ENCODE measurements at regions not wholly inside any gene's neighbourhood (a gene's known extent, or its start where the extent isn't known, plus 50 kb on each side); places are given as distances from the start of the nearest gene placed in this dataset.
A peak's percentile ranks its signal among the peaks of the same experiment; 100 is the strongest.

DNA sequence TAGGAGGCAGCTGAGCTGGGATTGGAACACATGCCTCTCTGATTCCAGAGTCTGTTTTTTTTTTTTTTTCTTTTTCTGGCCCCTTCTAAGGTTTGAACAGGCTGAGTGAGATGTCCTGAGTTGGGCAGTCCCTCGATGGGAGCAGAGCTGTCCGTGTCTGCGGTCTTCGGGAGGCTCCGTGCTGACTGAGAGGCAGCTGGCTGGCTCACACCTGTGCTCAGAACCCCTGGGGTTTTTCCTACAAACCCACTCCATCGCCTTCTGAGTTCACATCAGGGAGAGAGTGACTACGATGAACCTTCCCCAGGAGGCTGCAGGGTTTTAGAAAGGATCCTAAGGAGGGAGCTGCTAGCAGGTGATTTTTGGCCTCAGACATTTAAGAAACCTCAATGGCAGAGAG lies 92.5 kb downstream of the IRF8 start:
- no peak for DNase-seq

DNA sequence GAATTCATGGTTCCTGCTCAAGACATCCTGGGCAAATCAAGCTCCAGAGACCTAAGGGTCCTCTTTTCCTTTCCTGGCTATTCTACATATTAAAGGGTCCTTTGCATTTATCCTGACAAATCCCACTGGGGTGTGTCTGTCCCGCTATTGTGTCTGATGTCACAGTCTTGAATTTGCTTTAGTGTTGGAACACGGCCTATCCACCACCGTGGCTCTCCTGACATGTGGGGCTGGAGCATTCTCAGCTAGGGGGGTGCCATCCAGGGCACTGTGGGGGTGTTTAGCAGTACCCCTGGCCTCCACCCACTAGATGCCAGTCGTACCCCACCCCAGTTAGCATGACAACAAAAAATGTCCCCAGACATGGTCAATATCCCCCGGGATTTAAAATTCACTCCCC lies 92.9 kb downstream of the IRF8 start:
- DNase-seq = no peak

DNA sequence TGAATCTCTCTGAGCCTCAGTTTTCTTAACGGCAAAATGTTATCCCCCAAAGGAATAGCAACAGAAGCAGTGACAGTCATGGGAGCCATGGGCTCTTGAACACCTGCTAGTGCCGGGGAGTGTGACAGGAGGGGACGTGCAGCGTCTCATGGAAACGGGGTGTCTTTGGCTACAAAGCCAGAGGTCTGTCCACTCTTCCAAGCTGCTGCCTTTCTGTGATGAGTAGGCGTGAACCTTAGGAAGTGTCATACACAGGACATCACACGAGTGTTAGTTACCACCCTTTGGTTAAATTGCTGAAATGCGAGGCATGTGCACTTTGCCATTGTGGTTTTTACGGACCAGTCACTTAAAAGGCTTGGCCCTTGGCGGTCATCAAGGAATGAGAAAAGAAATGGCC lies 93.4 kb downstream of the IRF8 start:
- no peak for DNase-seq

DNA sequence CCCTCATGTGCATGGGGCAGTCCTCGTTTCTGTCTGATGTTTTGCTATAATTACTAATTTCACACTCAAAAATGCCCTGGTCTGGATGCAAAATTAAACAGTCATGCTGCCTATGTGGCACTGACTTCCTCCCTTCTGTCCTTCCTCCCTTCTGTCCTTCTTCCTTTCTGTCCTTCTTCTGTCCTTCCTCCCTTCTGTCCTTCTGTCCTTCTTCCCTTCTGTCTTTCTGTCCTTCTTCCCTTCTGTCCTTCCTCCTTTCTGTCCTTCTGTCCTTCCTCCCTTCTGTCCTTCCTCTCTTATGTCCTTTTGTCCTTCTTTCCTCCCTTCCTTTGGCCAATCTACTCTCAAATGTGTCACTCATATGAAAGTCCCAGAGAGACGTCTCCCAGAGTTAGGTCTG lies 93.8 kb downstream of the IRF8 start:
- no peak for DNase-seq

DNA sequence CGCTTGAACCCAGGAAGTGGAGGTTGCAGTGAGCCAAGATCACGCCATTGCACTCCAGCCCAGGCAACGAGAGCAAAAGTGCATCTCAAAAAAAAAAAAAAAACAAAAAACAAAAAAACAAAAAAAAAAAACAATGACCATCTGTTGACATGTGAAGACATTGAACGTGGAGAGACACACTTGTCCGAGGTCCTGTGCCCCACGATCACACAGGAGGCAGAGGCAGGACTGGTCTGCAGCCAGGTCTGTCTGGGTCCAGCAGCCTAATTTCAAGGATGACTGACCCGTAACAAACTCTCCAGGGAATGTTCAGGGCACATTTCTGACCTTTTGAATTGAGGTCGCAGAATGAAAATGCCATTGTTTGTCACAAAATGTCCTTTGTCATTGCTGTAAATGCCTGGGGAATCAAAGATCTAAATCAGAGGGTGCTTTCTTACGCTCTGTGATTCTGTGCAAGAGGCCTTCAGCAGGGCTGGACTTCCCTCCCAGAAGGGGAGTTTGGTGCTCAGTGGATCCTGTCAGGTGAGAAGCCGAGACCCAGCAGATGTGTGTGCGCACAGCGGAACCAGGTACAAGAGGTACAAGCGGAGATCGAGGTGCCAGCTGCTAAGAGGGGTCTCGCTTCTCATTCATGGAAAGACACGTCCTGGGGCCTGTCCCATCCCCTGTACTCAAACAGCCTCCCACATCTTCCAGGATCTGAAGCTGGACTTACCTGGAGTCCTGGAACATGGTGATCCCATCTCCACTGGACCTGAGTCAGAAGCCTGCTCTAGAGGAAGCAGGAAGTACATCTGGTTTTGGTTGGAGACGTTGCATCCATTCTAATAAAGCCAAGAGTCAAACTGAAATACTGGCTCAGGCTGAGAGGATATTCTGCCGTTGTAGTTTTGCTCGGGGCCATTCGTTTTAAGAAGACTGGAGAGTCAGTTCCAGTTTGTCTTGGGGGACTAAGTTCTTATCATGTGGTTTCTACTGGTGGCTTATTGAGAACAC lies 95.8 kb downstream of the IRF8 start:
- DNase-seq = no peak

DNA sequence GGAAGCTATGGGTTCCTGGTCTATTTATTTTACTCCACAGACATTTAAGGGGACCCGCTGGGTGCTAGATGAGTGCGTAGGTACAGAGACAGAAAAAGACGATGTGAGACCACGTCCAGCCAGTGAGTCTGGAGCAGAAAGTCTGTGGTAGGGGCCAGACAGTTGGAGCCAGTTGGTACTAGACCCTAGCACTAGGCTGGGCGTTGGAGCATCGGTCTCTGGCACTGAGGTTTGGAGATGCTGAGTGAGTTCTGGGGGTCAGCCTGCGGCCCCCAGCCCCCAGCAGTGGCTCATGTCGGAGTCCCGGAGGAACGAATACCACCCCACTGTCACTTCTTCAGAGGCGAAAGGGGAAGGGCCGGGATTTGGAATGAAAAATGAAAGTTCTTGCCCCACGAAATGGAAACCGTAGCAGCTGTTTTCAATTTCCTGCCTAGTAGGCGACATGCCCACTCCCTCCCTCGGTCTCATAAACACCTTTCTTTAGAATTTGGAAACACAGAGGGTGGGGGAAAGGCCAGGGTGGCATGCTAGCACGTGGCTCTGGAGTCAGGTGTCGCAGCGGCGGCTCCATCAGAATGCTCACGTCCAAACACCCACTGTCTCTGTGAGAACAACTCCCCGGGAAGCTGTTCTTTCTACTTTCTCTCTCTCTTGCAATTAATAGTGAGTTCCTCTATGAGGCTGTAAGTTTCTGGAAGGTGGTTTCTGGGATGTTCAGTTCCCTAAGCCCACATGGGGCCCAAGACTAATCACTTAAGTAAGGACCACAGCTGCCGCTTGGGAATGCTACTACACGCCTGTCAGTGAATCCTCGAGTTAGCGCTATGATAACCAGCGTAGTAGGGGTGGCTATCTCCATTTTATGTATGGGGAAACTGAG lies 96.8 kb downstream of the IRF8 start:
- no peak for DNase-seq

DNA sequence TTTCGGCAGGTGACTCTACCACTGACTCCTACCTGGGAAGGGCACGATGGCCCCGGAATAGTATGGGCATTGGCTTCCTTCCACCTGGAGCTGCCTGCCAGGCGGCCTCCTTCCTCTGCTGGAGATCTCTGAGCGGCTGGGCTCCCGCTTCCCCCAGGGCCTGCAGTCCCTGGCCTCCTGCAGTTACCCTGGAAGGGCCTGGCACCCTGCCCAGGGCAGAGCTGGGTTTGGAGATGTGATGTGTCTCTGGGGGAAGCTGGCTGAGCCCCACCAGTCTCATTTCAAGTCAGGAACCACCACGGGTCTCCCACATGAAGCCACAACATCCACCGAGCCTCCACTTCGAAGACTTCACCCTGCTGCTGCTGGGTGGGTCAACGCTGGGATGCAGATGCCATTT lies 97.9 kb downstream of the IRF8 start:
- DNase-seq = no peak

DNA sequence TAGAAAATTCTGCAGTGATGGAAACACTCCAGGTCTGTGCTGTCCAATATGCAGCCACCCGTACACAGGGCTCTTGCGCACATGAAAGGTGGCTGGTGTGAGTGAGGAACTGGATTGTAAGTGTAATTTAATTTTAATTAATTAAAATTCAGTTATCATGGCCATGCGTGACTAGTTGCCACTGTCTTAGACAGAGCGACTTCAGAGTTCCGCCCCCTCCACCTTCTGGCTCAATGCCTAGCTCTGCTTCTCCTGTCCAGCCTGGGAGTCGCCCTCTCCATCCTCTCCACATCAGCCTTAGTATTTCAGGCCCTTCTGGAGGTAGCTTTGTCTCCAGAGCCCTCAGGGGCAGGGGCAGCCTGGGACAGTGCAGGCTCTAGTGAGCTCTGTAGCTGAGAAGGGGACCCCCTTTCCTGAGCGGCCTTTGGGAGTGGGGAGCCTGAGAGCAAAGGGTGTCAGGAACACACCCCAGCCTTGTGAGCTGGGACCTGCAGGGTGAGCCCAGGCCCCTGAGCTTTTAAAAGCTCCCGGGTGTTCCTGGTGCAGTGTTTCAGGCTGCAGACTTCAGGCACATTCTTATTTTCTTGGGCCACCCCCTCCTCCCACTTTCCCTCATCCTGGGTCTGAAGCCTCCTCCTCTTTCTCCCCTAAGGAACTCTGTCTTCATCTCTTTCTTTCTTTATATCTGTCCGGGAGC lies 99.4 kb downstream of the IRF8 start:
- DNase-seq = no peak

DNA sequence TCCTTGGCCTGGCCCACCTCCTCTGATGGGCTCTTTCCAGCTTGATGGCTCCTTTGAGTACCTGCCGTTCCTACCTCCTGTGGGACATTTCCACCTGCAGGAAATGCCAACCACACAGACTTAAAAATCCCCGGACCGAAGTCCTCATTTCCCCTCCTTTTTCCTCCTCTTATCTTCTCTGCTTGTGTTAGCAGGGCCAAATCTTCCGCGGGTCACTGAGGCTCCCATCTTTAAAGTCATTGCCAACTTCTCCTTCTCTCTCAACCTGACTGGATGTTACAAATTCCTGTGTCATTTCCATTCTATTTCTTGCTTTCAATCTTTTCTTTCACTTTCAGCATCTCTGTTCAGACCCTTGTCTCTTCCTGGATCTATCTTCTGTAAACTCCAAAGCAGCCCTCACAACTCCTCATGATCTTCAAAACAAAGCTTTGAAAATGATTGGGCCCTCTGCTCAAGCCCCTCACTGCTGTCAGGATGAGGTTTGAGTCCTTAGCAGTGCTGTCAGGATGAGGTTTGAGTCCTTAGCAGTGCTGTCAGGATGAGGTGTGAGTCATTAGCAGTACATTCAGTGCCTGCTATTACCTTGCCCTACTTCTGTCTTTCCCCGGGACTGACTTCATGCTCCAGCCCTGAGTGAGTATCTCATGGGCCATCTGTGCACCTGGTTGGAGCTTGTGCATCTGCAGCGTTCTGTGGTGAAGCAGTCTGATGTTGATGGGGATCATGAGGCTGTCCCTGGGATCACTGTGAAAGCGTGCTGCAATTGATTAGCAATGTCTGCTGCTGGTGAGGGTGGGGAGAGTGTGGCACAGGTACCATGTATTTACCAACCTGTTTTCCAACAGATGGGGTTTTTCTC lies 100.1 kb downstream of the IRF8 start:
- DNase-seq = no peak

DNA sequence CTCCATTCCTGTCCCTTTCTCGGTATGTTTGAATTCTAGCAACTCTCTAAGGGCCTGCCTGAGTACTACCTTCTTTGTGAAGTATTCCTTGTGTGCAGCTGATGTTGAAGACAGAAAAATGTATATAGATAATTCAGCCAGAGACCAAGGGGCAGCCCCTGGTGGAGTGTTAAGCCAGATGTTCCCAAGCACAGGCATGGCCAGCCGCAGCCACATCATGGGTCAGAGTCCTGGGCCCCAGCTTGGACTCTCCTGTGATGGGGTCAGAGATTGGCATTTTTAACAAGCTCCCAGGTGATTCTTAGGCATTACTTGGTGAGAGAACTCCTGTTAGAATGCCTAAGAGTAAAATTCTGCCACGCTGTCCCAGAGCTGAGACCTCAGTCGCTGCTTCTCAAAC lies 100.8 kb downstream of the IRF8 start:
- DNase-seq = no peak

DNA sequence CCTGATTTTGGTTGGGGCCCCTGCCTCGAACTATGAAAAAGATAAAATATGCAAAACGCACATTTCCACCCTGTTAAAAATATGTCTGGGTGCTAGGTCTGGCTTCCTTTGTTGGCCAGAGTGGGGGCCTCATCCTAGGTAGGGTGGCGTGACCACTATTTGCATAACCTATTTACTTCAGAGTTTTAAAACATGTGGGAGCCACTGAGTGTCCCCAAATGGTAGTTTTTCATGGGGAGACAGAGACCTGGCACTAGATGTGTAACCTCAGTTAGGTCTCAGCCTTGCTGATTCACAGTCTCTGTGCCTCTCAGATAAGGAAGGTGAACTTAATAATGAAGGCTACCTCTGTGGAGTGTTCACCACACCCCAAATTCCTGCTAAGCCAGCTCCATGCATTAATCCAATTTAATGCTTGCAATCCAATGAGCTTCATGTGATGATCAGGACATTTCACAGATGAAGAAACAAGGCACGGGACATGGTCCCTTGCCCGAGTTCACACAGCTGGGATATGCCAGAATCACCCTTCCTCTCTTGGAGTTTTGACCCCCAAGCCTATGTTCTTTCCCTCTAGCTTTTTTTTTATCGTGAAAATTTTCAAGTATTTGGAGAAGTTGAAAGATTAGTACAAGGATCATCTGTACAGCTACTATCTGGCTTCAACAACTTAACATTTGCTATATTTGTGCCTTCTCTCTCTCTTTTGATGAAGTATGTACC lies 103.4 kb downstream of the IRF8 start:
- no peak for DNase-seq

DNA sequence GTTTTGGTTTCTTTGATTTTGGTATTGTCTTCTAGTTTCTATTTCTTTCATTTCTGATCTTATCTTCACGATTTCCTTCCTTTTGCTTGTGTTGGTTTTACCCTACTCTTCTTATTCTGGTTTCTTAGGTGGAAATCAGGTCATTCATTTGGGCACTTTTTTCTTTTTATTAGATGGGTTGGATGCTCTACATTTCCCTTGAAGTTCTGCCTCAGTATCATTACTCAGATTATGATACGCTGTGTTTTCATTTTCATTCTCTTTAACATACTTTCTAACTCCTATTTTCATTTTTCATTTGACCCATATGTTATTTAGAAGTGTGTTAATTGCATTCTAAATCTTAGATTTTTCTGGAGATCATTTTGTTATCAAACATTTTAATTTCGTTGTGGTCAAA lies 108.6 kb downstream of the IRF8 start:
- no peak for DNase-seq

DNA sequence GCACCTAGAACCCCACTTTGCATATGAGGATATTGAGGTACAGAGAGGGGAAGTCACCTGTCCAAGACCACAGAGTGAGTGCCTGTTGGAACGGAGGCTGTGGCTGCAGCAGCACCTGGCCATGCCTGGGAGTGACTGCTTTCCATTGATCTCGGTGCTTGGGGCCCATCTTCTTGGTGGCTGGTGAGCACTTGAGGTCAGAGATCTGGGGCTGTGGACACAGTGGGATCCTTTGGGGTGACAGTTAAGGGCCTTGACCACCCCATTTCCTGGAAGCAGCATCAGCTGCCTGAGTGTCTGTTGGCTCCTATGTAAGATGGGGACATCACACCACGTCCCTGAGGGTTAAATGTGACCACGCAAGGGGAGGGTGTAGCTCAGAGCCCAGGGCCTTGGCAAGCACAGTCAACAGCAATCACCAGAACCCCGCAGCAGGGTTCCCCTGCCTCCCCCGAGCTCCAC lies 111.7 kb downstream of the IRF8 start:
- DNase-seq = no peak

DNA sequence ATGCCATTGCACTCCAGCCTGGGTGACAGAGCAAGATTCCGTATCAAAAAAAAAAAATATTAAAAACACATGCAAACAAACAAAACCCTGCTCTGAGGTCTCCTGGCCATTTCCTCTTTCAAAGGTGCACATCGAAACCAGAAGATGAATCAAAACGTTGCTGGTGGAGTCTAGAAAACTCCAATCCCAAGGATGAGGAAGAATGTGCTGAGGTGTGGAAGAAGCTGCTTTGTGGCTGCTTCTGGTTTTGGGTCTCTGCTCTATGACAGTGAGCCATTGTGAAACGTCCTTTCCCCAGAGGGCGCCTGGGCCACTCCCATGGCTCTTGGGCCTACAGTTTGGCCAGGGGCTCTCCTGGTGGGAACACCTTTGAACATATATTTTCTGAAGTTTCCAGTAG lies 112.6 kb downstream of the IRF8 start:
- no peak for DNase-seq

DNA sequence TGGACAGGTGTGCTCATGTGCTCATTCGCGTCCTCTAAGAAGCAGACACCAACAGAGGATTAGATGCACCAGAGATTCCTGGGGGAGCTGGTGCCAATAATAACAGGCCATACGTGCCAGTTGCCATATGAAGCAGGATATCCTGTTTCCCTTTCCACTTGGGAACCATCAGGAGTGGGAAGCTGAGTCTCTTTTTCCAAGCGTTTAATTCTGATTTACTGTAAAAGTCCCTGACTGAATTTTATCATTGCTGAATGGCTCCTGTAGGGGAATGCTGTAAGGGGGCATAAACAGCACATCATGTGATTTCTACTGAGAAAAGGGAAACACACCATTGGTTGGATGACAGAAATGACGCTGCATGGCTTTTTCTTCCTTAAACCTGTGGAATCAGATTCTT lies 113.3 kb downstream of the IRF8 start:
- DNase-seq = no peak

DNA sequence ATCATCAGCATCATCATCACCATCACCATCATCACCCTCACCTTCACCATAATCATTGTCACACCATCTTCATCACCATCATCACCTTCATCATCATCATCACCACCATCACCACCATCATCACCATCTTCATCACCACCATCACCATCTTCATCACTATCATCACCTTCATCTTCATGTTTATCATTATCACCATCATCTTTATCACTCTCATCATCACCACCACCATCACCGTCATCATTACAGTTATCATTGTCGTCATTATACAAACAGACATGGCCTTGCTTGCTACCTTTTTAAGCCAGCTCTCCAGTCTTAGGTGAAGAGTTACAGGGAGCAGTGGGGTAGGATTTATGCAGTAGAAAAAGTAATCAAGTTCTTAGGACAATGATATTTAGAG lies 114.9 kb downstream of the IRF8 start:
- no peak for DNase-seq

DNA sequence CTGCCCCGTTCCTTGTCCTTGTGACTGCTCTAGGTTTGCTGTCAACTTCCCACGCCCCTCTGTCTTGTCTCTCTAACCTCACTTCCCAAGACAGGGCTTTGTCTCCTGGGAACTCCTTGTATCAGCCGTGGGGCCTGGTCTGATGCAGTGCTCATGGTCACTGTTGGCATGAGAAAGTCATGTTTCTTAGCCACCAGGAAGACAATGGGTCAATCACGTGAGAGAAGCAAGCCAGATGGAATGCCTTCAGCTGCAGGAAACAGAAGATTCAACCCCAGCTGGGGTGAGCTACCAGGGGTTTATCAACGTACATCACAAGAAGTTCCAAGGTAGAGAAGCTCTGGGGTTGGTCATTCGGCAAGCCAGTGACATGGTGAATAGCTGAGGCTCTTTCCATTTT lies 116.6 kb downstream of the IRF8 start:
- DNase-seq = no peak

DNA sequence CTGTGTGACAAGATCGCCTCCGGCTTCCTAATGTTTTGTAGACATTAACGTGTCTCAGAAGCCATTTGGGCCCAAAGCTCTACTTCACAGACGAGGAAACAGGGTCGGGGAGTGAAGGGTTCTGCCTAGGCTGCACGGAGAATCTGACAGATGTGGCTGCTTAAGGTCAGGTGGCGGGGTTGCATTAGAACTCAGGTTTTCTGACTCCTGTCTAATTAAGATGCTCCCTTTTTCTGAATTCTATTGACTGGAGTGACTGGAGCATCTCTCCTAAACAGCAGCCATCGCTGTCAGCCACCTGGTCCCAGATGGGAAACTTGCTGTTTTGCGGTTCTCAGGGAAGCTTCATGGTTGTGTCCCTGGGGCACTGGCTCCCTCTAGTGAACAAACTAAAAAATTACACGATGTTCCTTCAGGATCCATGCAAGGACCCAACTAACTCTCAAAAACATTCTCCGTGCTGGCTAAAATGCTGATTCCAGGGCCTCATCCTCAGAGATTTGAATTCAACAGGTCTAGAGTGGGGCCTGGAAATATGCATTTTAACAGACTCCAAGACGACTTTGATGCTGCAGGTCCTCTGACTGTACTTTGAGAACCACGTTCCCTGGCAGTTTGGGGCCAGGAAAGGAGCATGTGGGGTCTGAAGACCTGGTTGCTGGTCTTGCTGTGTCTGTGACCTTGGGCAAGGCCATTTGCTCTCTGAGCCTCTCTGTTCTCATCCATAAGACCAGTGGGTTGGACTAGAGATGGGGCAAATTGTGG lies 117.4 kb downstream of the IRF8 start:
- DNase-seq = peak; percentile 69

DNA sequence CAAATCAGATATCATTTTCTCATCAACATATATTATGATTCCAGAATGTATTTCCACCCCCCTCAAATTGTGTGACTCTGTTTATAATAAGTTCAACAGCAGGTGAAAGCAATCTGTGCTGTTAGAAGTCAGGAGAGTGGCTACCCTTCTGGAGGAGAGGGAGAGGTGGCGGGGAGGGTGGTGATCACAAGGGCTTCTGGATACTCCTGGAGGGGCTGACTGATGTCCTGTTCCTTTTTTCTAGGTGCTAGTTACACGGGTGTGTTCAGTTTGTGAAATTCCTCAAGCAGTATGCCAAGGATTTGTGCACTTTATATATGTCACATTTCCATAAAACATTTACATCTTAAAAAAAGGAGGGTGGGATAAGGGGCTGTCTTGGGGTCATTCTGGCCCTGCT lies 119.1 kb downstream of the IRF8 start:
- DNase-seq = no peak

DNA sequence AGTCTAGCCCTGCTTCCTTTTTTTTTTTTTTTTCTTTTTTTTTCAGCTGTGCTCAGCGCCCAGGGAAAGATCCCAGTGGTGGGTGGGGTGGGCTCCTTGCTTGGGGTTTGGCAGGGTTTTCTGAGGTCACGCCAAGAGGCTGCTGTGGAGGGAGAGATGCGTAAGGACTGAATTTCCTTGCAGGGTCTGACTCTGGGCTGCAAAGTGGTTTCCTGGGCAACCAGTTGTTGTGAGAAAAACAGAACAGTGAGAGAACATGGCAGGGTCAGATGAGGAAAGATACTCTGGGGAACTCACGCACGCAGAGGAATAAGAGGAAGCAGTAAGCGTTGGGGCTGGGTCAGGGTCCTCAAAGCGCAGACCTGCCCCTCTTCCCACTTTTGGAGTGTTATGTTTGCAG lies 119.5 kb downstream of the IRF8 start:
- peak; percentile 78 for DNase-seq

DNA sequence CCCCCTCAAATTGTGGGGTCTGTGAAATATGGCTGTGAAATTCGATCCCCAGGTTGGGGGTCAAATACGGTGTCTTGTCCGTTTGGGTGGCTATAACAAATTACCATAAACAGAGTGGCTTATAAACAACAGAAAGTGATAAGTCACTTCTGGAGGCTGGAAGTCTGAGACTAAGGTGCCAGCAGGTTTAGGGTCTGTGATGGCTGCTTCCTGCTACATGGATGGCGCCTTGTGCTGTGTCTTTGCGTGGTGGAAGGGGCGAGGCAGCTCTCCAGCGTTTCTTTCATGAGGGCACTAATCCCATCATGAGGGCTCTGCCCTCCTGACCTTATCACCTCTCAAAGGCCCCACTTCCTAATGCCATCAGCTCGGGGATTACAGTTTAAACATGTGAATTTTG lies 120.0 kb downstream of the IRF8 start:
- no peak for DNase-seq

Measured in hematopoietic multipotent progenitor cell treated with erythropoietin and hydrocortisone succinate and interleukin-3 and kit ligand, for 4 days (in vitro differentiated cells).